K562 (cell line): ENCODE measurements at regions not wholly inside any gene's neighbourhood (a gene's known extent, or its start where the extent isn't known, plus 50 kb on each side); places are given as distances from the start of the nearest gene placed in this dataset.

Experiments used
- ATAC-seq: fragments of 200-7000 bp; cut with Tn5 transposase; 3 replicates; pipeline ENCODE4 v1.9.1; 2020; ENCODE audit warnings: moderate library complexity
- BruUV-seq: library from RNA; stranded (reverse); fragments of 400-500 nt; replicated peaks from 2 replicates; lab custom pipeline; 2021; lab: Mats Ljungman, UMichigan
- CTCF ChIA-PET: fragments of 300-600 bp; formaldehyde crosslinking; extraction: SDS; loops from one replicate; lab custom pipeline; 2021; ENCODE audit warnings: low intra/inter-chr PET ratio; lab: Yijun Ruan, JAX
- POLR2A ChIA-PET: fragments of 300-600, 350-650 bp; sonication (Branson Sonifier 250); formaldehyde crosslinking; extraction: SDS; loops from one replicate; lab custom pipeline; 2021; ENCODE audit warnings: antibody characterized with exemption, inconsistent platforms; lab: Yijun Ruan, JAX
- DNase-seq, 4 experiments: peaks; one replicate each; pipeline versions ENCODE4 v3.0.0 to v3.0.0-alpha.2; 2011 to 2018; ENCODE audit warnings: low spot score in 3 of 4, mixed read lengths in 3 of 4; ENCODE audit errors: extremely low read depth in 1 of 4
- FAIRE-seq: peaks from 2 replicates; lab custom pipeline; 2011; peaks lifted over from hg19 to GRCh38; lab: Jason Lieb, UNC
- H2AFZ ChIP-seq: 2 replicates; pipeline ENCODE4 v1.6.0; 2011; ENCODE audit warnings: low read depth, low read length, control low read depth, inconsistent platforms
- H3K27ac ChIP-seq: fragments of 200-600 bp; 3 replicates; pipeline ENCODE4 v1.8.0; 2011; ENCODE audit warnings: low read depth, mild to moderate bottlenecking, control low read depth, inconsistent platforms, low read length, moderate library complexity, mixed read lengths; ENCODE audit errors: extremely low read depth
- H3K27me3 ChIP-seq, 2 experiments: fragments of 300-600 bp in 1 of 2; 2 replicates in 1 of 2; 3 replicates in 1 of 2; pipeline versions ENCODE4 v1.6.0 to v1.8.0; 2011; ENCODE audit warnings: inconsistent platforms in 2 of 2, low read length in 2 of 2, mild to moderate bottlenecking in 1 of 2, mixed read lengths in 1 of 2, moderate library complexity in 1 of 2; ENCODE audit not compliant: control insufficient read depth in 2 of 2, insufficient read depth in 2 of 2
- H3K36me3 ChIP-seq: fragments of 300-600 bp; 3 replicates; pipeline ENCODE4 v1.8.0; 2011; ENCODE audit warnings: mild to moderate bottlenecking, low read length, inconsistent platforms; ENCODE audit not compliant: control insufficient read depth, insufficient read depth
- H3K4me1 ChIP-seq, 2 experiments: fragments of 200-600 bp in 1 of 2; replicated peaks in 1 of 2; 2 replicates in 1 of 2; 3 replicates in 1 of 2; pipeline versions ENCODE4 v1.5.1 to v1.8.0; 2011; ENCODE audit warnings: inconsistent platforms in 2 of 2, low read length in 2 of 2, mild to moderate bottlenecking in 1 of 2, mixed read lengths in 1 of 2, moderate library complexity in 1 of 2; ENCODE audit not compliant: control insufficient read depth in 2 of 2, insufficient read depth in 2 of 2
- H3K4me2 ChIP-seq: 2 replicates; pipeline ENCODE4 v1.6.1; 2011; ENCODE audit warnings: low read length, control low read depth, inconsistent platforms, mixed read lengths; ENCODE audit not compliant: insufficient read depth
- H3K4me3 ChIP-seq: fragments of 200-600 bp; sonication (generic), shearing (Covaris generic); 2 replicates; pipeline ENCODE4 v1.5.1; 2016; ENCODE audit warnings: control low read depth, inconsistent platforms
- H3K79me2 ChIP-seq: fragments of 200-600 bp; 3 replicates; pipeline ENCODE4 v1.8.0; 2011; ENCODE audit warnings: low read length, inconsistent platforms; ENCODE audit not compliant: control insufficient read depth, insufficient read depth
- H3K9ac ChIP-seq, 2 experiments: 2 replicates each; pipeline versions ENCODE4 v1.6.0 to v1.6.1; 2011; ENCODE audit warnings: low read depth in 2 of 2, low read length in 2 of 2, control low read depth in 1 of 2, inconsistent platforms in 1 of 2, mild to moderate bottlenecking in 1 of 2, mixed read lengths in 1 of 2; ENCODE audit not compliant: insufficient read depth in 1 of 2
- H3K9me1 ChIP-seq: one replicate; pipeline ENCODE4 v1.6.0; 2011; ENCODE audit warnings: inconsistent platforms, mild to moderate bottlenecking, low read length, moderate library complexity; ENCODE audit not compliant: control insufficient read depth, insufficient read depth
- H3K9me3 ChIP-seq: replicated peaks from 2 replicates; pipeline ENCODE4 v1.5.1; 2011; ENCODE audit warnings: low read depth, low read length, inconsistent platforms; ENCODE audit not compliant: control insufficient read depth, insufficient read depth
- H4K20me1 ChIP-seq: replicated peaks from 2 replicates; pipeline ENCODE4 v1.6.1; 2011; ENCODE audit warnings: low read length, inconsistent platforms, mixed read lengths; ENCODE audit not compliant: control insufficient read depth, insufficient read depth
- BRCA1 ChIP-seq, 2 experiments: fragments of 450-650 bp in 1 of 2; sonication (generic) in 1 of 2; formaldehyde crosslinking in 1 of 2; IDR thresholded peaks; 2 replicates each; pipeline versions ENCODE4 v1.5.0 to v1.6.1; 2017 to 2020; ENCODE audit warnings: mild to moderate bottlenecking in 1 of 2, missing genetic modification reagents in 1 of 2
- ESRRB ChIP-seq: fragments of 250-450 bp; sonication (Bioruptor Pico); IDR thresholded peaks from 2 replicates; pipeline ENCODE4 v1.5.0; 2020; ENCODE audit warnings: mild to moderate bottlenecking, moderate library complexity, borderline replicate concordance
- FOXK1 ChIP-seq: sonication (generic); formaldehyde crosslinking; IDR thresholded peaks from 2 replicates; pipeline ENCODE4 v1.8.0; 2022; ENCODE audit warnings: missing genetic modification reagents, mild to moderate bottlenecking, borderline replicate concordance
- HLTF ChIP-seq: fragments of 450-650 bp; IDR thresholded peaks from 2 replicates; pipeline ENCODE4 v1.6.1; 2016
- IRF2 ChIP-seq: sonication (generic); formaldehyde crosslinking; IDR thresholded peaks from 2 replicates; pipeline ENCODE4 v1.8.1; 2022; ENCODE audit warnings: mild to moderate bottlenecking, missing genetic modification reagents
- JUND ChIP-seq, 2 experiments: IDR thresholded peaks; 2 replicates in 1 of 2; 3 replicates in 1 of 2; pipeline ENCODE4 v1.6.1; 2011; ENCODE audit warnings: borderline replicate concordance in 2 of 2, low read depth in 2 of 2, low read length in 2 of 2, improper control_type of control experiment in 1 of 2, missing biosample characterization in 1 of 2, missing genetic modification characterization in 1 of 2, missing genetic modification reagents in 1 of 2
- THRAP3 ChIP-seq: fragments of 450-650 bp; IDR thresholded peaks from 2 replicates; pipeline ENCODE4 v1.6.1; 2016; ENCODE audit warnings: mild to moderate bottlenecking, inconsistent platforms, borderline replicate concordance
- ZNF121 ChIP-seq: sonication (generic); formaldehyde crosslinking; conservative IDR thresholded peaks from 2 replicates; pipeline ENCODE4 v1.8.0; 2022; ENCODE audit warnings: missing genetic modification reagents
- ZNF316 ChIP-seq: fragments of 450-650 bp; IDR thresholded peaks from 2 replicates; pipeline ENCODE4 v1.6.1; 2016
- ZNF586 ChIP-seq: fragments of 450-650 bp; formaldehyde crosslinking; conservative IDR thresholded peaks from 2 replicates; pipeline ENCODE4 v1.4.0; 2020; ENCODE audit warnings: mild to moderate bottlenecking, moderate library complexity
- ZNF717 ChIP-seq: fragments of 250-450 bp; sonication (Bioruptor Pico); IDR thresholded peaks from 2 replicates; pipeline ENCODE4 v1.5.0; 2021
- whole genome bisulfite sequencing: fragments of 100-300 bp; shearing (Covaris generic); methylation state at CpG from one replicate; pipeline ENCODE4 v1.1.6; 2016; ENCODE audit warnings: low coverage, mixed read lengths; ENCODE audit not compliant: insufficient coverage; ENCODE audit errors: missing lambda C conversion rate; 5-methylcytosine and 5-hydroxymethylcytosine counted together
- in situ Hi-C: fragments of 300-500 bp; cut with MboI; formaldehyde crosslinking; loops from 4 replicates; pipeline ENCODE4 v1.15.0; 2018; ENCODE audit warnings: inconsistent platforms, mixed read lengths
- intact Hi-C: fragments of 100-400 bp; cut with micrococcal nuclease; formaldehyde crosslinking; loops from 2 replicates; pipeline ENCODE4 v1.14.2; 2022
- TF ChIP-seq, protein P1 (sequence below): fragments of 450-650 bp; IDR thresholded peaks from one replicate; pipeline ENCODE4 v1.6.1; 2018; ENCODE audit warnings: mild to moderate bottlenecking, moderate library complexity; ENCODE audit not compliant: partially characterized antibody
- TF ChIP-seq, protein P2 (sequence below): fragments of 200-800 bp; sonication (Bioruptor generic); IDR thresholded peaks from 2 replicates; pipeline ENCODE4 v1.6.1; 2017; ENCODE audit warnings: missing genetic modification characterization, missing compliant biosample characterization

DNA sequence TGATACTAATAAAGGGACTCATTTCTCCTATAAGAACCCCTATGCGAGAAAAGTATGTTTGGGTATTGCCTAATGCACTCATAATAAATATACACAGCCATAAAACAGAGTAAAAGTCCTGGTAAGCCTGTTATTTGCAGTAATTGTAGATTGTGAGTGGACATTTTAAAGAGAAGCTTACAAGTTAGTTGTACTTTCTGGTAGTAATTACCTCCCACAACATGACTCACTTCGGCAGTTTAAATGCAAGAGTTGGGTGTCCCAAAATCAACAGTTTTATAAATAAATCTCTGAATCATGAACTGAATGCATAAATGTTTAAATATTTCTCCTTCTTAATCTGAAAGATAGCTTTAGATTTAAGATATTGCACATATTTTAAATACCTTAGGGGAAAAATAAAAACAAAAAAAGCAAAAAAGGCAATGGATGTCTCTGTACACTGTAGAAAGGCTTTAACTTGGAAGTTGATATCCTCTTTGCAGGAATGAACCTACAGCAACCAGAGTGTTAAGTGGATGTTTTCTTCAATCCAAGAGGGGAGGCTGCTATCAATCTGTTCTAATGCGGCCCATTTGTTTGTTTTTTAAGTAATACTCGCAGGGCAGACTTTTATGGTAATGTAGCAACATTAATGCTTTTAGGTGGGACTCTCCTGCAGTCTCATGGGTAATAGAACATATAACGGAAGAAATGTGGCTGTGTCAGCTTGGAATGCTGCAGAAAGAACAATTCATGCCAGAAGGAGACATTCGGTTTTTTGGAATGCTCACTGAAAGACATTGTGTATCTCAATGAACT is 57.3 kb upstream of the ZEB1 start:
- Histone ChIP-seq H3K27ac (no peak overlapping the region), H3K9ac (no peak overlapping the region), H2AFZ (no peak overlapping the region), H3K4me2 (no peak overlapping the region)
- CTCF ChIA-PET, result no interaction called here
- FAIRE-seq (no peak), ATAC-seq (no peak)
- no TSS peak for BruUV-seq
- intact Hi-C loops, result no loop called here
- WGBS, result 1% methylated on average over 6 of the region's 6 CpGs
- TF ChIP-seq ZNF121 (CRISPR knock-in tag), result no peak
- no peak for TF ChIP-seq JUND (IDR thresholded peaks at IDR 0.05; ENCODE audit: borderline replicate concordance, low read depth, low read length)
- TF ChIP-seq JUND (tag; IDR thresholded peaks at IDR 0.05; ENCODE audit: borderline replicate concordance, low read depth, low read length), result no peak
- TF ChIP-seq FOXK1 (CRISPR knock-in tag), result no peak
- TF ChIP-seq, all 486 proteins: peak for 0
- H3K9me1 ChIP-seq, result no peaks in the 10 kb centered on the region
- no peaks in the 10 kb centered on the region for H3K9me3 ChIP-seq
- no peak overlapping the region for H3K4me3 ChIP-seq
- H4K20me1 ChIP-seq, result no peaks in the 10 kb centered on the region
- no peaks in the 10 kb centered on the region for H3K79me2 ChIP-seq
- POLR2A ChIA-PET, result no interaction called here
- DNase-seq, result no peak
- H3K27me3 ChIP-seq, result peaks cover 7% of the 10 kb centered on the region in 2 experiments; a peak in 2 of 5 replicates
- no peaks in the 10 kb centered on the region for H3K36me3 ChIP-seq
- H3K4me1 ChIP-seq, result no peaks in the 10 kb centered on the region
- in situ Hi-C loops, result no loop called here

DNA sequence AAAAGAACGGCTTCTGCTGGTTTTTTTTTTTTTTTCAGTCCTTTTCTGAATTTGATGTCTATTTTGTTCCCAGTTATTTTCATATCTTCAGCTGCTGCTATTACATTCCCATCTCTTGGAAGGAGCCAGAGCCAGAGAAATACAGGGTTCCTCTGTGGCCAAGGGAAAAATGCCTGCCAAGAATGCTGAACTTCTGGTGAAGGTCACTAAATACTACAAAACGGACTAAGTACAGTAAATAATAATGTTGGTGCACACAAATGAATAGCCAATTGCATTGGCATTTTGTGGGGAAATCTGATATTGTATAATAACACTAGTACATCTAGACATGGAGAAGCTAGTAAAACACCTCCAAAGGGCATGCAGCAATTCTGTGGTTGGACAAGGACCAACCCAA is 56.3 kb upstream of the ZEB1 start:
- Histone ChIP-seq H3K36me3 (no peaks in the 10 kb centered on the region), H3K9ac (no peak overlapping the region), H3K79me2 (no peaks in the 10 kb centered on the region), H2AFZ (no peak overlapping the region), H4K20me1 (no peaks in the 10 kb centered on the region), H3K4me2 (no peak overlapping the region), H3K9me3 (no peaks in the 10 kb centered on the region), H3K9me1 (no peaks in the 10 kb centered on the region), H3K4me1 (no peaks in the 10 kb centered on the region), H3K4me3 (no peak overlapping the region), H3K27me3 (peaks cover 7 to 11% of the 10 kb centered on the region in 2 experiments; a peak in 2 of 5 replicates), H3K27ac (no peak overlapping the region)
- DNase-seq (no peak), ATAC-seq (no peak), FAIRE-seq (no peak)
- BruUV-seq, result no TSS peak
- ChIA-PET CTCF (no interaction called here), POLR2A (no interaction called here)
- TF ChIP-seq, protein P1, sequence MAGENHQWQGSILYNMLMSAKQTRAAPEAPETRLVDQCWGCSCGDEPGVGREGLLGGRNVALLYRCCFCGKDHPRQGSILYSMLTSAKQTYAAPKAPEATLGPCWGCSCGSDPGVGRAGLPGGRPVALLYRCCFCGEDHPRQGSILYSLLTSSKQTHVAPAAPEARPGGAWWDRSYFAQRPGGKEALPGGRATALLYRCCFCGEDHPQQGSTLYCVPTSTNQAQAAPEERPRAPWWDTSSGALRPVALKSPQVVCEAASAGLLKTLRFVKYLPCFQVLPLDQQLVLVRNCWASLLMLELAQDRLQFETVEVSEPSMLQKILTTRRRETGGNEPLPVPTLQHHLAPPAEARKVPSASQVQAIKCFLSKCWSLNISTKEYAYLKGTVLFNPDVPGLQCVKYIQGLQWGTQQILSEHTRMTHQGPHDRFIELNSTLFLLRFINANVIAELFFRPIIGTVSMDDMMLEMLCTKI, result no peak
- TF ChIP-seq HLTF, result no peak
- no peak for TF ChIP-seq ZNF316
- TF ChIP-seq IRF2 (CRISPR knock-in tag), result no peak
- TF ChIP-seq, protein P2, sequence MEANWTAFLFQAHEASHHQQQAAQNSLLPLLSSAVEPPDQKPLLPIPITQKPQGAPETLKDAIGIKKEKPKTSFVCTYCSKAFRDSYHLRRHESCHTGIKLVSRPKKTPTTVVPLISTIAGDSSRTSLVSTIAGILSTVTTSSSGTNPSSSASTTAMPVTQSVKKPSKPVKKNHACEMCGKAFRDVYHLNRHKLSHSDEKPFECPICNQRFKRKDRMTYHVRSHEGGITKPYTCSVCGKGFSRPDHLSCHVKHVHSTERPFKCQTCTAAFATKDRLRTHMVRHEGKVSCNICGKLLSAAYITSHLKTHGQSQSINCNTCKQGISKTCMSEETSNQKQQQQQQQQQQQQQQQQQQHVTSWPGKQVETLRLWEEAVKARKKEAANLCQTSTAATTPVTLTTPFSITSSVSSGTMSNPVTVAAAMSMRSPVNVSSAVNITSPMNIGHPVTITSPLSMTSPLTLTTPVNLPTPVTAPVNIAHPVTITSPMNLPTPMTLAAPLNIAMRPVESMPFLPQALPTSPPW (CRISPR knock-in tag), result no peak
- TF ChIP-seq BRCA1 (IDR thresholded peaks at IDR 0.05), result no peak
- no peak for TF ChIP-seq BRCA1 (CRISPR knock-in tag; IDR thresholded peaks at IDR 0.05)
- TF ChIP-seq ZNF717 (CRISPR knock-in tag), result no peak
- TF ChIP-seq ESRRB, result no peak
- TF ChIP-seq THRAP3, result no peak
- TF ChIP-seq ZNF586 (CRISPR knock-in tag), result no peak
- in situ Hi-C loops (no loop called here), intact Hi-C loops (no loop called here)
- WGBS, result 5% methylated on average over 2 of the region's 2 CpGs
